Osteocyte (in vitro differentiated cells): ENCODE measurements at regions not wholly inside any gene's neighbourhood (a gene's known extent, or its start where the extent isn't known, plus 50 kb on each side); places are given as distances from the start of the nearest gene placed in this dataset.

Source experiments
- DNase-seq: peaks from one replicate; pipeline ENCODE4 v3.0.0; 2021; ENCODE audit warnings: mixed read lengths; ENCODE audit not compliant: unreplicated experiment; ENCODE audit errors: extremely low spot score
- H3K27ac Mint-ChIP-seq: one replicate; pipeline ENCODE4 v1.8.0; 2021; ENCODE audit warnings: mild to moderate bottlenecking, mixed read lengths; ENCODE audit not compliant: unreplicated experiment
- H3K27me3 Mint-ChIP-seq: one replicate; pipeline ENCODE4 v1.8.0; 2021; ENCODE audit warnings: mixed read lengths; ENCODE audit not compliant: unreplicated experiment
- H3K36me3 Mint-ChIP-seq: one replicate; pipeline ENCODE4 v1.8.0; 2021; ENCODE audit warnings: mixed read lengths; ENCODE audit not compliant: unreplicated experiment
- H3K4me1 Mint-ChIP-seq: one replicate; pipeline ENCODE4 v1.8.0; 2021; ENCODE audit warnings: mixed read lengths; ENCODE audit not compliant: unreplicated experiment
- H3K4me3 Mint-ChIP-seq: one replicate; pipeline ENCODE4 v1.8.0; 2021; ENCODE audit warnings: mild to moderate bottlenecking, moderate library complexity, mixed read lengths; ENCODE audit not compliant: unreplicated experiment
- H3K9me3 Mint-ChIP-seq: one replicate; pipeline ENCODE4 v1.8.0; 2021; ENCODE audit warnings: mixed read lengths; ENCODE audit not compliant: unreplicated experiment
- CTCF ChIP-seq: fragments of 200-600 bp; sonication (generic); IDR thresholded peaks from 2 replicates; pipeline ENCODE4 v1.5.0; 2021; ENCODE audit warnings: antibody characterized with exemption, mild to moderate bottlenecking, moderate library complexity

GRCh38 chr2:105954891-105955290, 210.2 kb downstream of the NCK2 start:
- H3K27me3 Mint-ChIP-seq, result peaks cover 60% of the 10 kb centered on the region
- no peak overlapping the region for H3K27ac Mint-ChIP-seq
- no peak for DNase-seq
- no peaks in the 10 kb centered on the region for H3K9me3 Mint-ChIP-seq
- no peak for TF ChIP-seq CTCF
- no peak overlapping the region for H3K4me3 Mint-ChIP-seq
- no peaks in the 10 kb centered on the region for H3K4me1 Mint-ChIP-seq
- H3K36me3 Mint-ChIP-seq, result no peaks in the 10 kb centered on the region

DNA sequence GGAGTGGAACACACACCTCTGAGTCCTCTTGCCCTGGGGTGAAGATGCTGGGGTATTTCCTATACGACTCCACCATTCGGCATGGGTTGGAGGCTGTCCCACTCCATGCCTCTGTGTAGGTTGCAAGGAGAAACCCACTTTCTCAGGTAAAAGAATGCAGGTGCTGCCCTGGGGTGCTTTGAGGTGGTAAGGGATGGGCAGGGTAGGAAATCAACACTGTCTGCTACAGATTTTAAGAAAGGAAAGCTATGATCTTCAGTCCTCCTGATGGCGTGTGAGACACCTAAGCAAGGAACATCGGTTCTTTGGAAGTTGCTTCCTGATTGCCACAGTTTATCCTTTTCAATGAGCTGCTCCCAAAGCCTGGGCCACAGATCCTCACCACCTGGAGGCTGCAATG, 209.2 kb downstream of the NCK2 start:
- Mint-ChIP-seq H3K36me3 (no peaks in the 10 kb centered on the region), H3K4me3 (no peak overlapping the region), H3K4me1 (no peaks in the 10 kb centered on the region), H3K27ac (no peak overlapping the region), H3K27me3 (peaks cover 59% of the 10 kb centered on the region), H3K9me3 (no peaks in the 10 kb centered on the region)
- DNase-seq, result no peak
- TF ChIP-seq CTCF, result no peak

DNA sequence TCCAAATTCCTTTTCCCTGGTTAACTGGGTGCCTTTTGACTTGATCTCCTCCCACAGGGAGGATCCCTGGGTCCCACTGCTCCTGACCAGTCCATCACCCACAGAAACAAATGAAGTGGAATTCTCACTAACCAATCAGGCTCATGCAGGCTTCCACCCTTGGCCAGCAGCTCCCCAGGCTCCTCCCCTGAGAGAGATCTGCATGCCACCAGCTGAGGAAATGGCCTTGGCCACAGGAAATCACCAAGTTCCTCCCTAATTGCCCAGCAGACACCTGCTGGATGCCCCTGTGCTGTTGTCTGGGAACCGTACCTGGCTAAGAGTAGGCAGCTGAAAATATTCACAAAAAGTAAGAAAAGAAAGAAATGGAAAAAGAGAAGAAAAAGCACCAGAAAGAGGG, 207.4 kb downstream of the NCK2 start:
- DNase-seq, result no peak
- Mint-ChIP-seq H3K4me3 (no peak overlapping the region), H3K27ac (no peak overlapping the region), H3K27me3 (peaks cover 48% of the 10 kb centered on the region), H3K9me3 (no peaks in the 10 kb centered on the region), H3K36me3 (no peaks in the 10 kb centered on the region), H3K4me1 (no peaks in the 10 kb centered on the region)
- TF ChIP-seq CTCF, result no peak

DNA sequence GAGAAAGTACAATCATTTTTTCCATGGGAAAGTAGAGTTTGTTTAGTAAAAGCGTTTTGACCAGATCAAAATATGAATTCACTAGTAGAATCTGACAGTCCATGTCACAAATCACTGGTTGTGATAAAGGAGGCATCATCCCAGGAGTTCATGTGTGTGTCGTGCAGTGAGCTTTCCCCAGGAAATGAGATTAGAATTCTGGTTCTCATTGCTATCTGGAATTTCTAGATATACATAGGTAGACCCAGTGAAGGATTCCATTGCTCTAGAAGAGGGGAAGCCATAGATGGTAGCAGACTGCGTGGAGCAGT, 206.6 kb downstream of the NCK2 start:
- H3K27ac Mint-ChIP-seq, result no peak overlapping the region

More for the DNA sequence above, 206.6 kb downstream of the NCK2 start:
- TF ChIP-seq CTCF, result no peak
- H3K4me1 Mint-ChIP-seq, result no peaks in the 10 kb centered on the region
- H3K36me3 Mint-ChIP-seq, result no peaks in the 10 kb centered on the region
- H3K9me3 Mint-ChIP-seq, result no peaks in the 10 kb centered on the region
- DNase-seq, result no peak
- H3K4me3 Mint-ChIP-seq, result no peak overlapping the region
- H3K27me3 Mint-ChIP-seq, result peaks cover 52% of the 10 kb centered on the region
